GM12865 (cell line): ENCODE measurements at regions not wholly inside any gene's neighbourhood (a gene's known extent, or its start where the extent isn't known, plus 50 kb on each side); places are given as distances from the start of the nearest gene placed in this dataset.

Experiments
- DNase-seq: peaks from one replicate; pipeline ENCODE4 v3.0.0; 2010; ENCODE audit warnings: low read depth
- H3K4me3 ChIP-seq: 2 replicates; pipeline ENCODE4 v1.5.1; 2011; ENCODE audit warnings: mild to moderate bottlenecking, low read depth, low read length, control low read depth
- TF ChIP-seq, protein P1 (sequence below): IDR thresholded peaks from 2 replicates; pipeline ENCODE4 v1.5.1; 2011; ENCODE audit warnings: low read length, control low read depth, low read depth, inconsistent platforms; ENCODE audit not compliant: insufficient read depth; ENCODE audit errors: missing control alignments

DNA sequence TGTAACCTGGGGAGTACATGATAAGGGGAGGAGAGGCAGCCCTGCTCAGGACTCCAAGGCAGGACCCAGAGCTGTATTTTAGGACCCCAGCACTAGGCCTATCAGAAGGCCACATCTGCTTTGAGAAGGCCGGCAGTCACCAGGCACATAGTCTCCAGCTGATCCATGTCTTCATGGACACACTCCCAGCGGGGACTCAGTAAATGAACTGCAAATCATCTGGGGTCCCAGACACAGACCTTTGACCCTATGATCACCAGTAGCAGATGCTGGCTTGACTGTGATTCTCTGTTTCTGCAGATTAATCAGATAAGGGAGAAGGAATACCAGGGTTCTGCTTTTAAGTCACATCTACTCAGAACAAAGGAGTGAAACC is 341.4 kb upstream of the PODXL start:
- DNase-seq: no peak
- no peak overlapping the region for H3K4me3 ChIP-seq
- TF ChIP-seq, protein P1, sequence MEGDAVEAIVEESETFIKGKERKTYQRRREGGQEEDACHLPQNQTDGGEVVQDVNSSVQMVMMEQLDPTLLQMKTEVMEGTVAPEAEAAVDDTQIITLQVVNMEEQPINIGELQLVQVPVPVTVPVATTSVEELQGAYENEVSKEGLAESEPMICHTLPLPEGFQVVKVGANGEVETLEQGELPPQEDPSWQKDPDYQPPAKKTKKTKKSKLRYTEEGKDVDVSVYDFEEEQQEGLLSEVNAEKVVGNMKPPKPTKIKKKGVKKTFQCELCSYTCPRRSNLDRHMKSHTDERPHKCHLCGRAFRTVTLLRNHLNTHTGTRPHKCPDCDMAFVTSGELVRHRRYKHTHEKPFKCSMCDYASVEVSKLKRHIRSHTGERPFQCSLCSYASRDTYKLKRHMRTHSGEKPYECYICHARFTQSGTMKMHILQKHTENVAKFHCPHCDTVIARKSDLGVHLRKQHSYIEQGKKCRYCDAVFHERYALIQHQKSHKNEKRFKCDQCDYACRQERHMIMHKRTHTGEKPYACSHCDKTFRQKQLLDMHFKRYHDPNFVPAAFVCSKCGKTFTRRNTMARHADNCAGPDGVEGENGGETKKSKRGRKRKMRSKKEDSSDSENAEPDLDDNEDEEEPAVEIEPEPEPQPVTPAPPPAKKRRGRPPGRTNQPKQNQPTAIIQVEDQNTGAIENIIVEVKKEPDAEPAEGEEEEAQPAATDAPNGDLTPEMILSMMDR: no peak

DNA sequence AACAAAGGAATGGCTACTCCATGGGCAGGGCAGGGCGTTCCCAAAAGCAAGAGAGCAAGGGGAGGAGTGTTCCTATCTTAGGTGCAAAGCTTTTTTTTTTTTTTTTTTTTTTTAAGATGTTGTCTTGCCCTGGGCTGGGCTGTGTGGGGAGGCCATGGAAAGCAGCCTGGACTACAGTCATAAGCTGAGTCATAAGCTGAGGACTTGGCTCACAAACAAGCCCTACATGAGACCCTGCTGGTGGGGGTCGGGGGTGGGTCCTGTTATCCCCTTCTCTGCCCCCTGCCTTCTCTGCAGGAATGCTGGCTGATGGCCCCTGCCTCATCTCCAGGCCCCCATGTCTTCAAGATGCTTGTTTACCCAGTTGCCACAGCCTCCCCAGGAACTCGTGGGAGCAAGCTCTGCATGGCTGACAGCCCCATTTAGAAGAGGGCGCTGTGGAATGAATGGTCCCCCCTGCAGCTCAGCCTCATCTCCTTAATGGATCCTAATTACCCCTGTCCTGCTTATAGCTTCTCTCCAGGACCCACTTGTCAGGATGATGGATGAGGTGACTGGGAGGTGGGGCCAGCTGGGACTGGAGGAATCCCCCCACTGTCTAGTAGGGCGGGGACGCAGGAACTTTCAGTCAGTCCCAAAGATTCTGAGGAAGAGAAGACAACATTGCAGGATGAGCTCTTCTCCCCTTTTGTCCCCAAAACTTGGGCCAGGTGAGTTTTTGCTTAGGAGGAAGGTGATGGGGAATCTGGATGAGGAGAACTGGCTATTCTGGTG is 340.8 kb upstream of the PODXL start:
- TF ChIP-seq, protein P1: no peak
- H3K4me3 ChIP-seq: no peak overlapping the region
- no peak for DNase-seq

DNA sequence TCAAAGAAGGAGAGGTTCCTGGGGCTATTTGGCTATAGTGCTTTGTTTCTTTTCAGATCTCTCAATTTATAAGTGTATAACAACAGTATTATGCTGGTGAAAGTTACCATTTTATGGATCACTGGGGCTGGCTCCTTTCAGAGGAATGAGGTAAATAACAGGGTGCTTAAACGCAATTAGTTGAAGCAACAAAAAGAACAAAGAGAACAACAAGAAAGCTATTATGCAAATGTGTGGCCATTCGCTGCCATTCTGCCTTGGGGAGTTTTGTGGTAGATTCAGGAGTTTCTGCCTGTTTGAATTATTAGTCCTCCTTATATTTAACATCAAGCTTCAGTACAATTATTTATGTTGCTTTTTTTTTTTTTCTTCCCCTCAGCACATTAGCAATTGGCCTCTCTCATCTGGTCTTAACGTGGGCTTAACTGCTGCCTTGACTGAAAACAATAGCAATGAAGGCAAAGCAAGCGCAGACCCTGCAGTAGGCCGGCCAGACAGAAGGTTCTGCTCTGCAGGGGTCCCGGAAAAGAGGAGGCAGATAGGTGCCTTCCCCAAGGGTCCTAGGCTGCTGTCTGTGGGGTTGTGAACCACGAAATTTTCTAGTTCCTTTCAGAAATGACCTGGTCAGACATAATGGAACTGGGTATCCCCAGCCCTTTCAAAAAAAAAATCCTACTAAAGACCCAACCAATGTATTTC is 339.9 kb upstream of the PODXL start:
- TF ChIP-seq, protein P1: no peak
- DNase-seq: no peak

DNA sequence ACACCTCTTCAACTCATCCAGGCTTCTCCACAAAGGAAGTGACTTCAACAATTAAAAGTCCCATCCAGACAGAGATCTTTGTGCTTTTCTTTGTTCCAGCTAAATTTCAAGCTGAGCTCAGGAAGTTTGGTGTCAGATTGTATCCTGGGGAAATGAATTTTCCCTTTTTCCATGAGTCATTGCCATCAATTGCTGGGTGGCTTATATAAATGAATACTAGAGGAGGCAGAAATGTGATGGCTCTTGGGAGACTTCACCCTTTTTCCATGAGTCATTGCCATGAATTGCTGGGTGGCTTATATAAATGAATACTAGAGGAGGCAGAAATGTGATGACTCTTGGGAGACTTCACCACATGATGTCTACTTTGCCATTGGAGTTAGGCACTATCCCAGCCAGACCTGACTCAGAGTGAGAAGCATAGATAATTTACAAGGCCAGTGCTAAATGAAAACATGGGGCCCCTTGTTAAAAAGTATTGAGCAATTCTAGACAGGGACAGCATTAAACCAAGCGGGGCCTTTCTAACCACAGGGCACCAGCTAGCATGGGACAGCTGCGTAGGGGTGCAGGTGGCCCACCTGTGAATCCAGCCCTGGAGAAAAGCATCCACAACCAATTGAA is 339.2 kb upstream of the PODXL start:
- TF ChIP-seq, protein P1: no peak
- no peak overlapping the region for H3K4me3 ChIP-seq
- no peak for DNase-seq

More for the DNA sequence above, 339.9 kb upstream of the PODXL start:
- no peak overlapping the region for H3K4me3 ChIP-seq

DNA sequence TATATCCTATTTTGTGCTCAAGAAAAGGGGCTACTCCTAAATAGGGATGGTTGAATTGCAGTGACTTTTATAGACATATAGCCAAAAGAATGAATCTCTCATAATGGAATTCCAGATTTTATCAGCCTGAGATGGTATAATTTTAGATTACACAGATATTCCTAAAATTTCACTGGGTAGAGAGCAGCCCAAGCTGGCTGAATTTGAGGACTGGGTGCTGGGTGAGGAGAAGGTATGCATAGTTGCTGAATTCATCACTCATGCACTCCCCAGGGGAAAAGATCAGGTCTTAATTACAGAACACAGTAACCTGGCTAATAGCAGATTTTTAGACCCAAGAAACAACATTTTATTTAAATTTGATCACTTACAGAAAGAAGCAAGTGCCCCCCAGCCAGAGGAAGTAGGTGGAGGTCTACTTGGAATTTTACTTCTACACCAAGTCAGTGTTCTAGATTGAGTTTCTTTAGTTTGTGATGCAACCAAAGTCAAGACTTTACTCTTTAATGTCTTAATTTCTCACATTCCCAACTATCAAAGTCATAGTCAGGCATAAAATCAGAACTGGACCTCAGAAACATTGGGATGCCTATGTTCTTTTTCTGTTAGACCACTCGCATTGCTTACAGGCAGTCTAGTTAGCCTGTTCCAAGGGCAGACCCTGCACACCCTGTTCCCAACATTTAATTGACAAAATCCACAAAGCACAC is 337.4 kb upstream of the PODXL start:
- no peak for DNase-seq
- no peak overlapping the region for H3K4me3 ChIP-seq
- TF ChIP-seq, protein P1: no peak

DNA sequence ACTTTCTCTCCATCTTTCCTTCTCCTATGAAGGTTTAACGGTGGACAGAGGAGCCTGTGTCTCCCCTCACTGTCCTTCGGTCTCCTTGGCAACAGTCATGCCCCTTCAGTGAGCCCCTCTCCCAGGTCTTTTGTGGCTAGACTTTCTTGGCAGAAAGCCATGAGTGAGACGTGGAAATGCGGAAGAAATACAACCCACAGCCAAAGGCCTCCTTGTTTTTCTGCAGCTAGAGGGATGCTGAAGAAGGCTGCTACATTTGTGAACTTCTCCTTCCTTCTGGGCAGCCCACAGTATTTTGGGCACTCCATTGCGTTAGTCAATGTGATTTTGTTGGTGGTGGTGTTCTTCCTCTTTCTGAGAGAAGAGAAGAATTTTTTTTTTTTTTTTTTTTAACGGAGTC is 333.7 kb upstream of the PODXL start:
- DNase-seq: no peak
- no peak overlapping the region for H3K4me3 ChIP-seq
- TF ChIP-seq, protein P1: no peak
